GM23338 (cell line): ENCODE measurements at regions not wholly inside any gene's neighbourhood (a gene's known extent, or its start where the extent isn't known, plus 50 kb on each side); places are given as distances from the start of the nearest gene placed in this dataset.
A peak's percentile ranks its signal among the peaks of the same experiment; 100 is the strongest.

Experiments
- ATAC-seq: fragments of 200-7000 bp; cut with Tn5 transposase; 3 replicates; pipeline ENCODE4 v1.9.1; 2020
- DNase-seq: peaks from one replicate; pipeline ENCODE4 v3.0.0-alpha.2; 2015; ENCODE audit warnings: low spot score
- H2AFZ ChIP-seq: fragments of 200-600 bp; sonication (generic); 2 replicates; pipeline ENCODE4 v1.8.0; 2016; ENCODE audit warnings: antibody characterized with exemption, mild to moderate bottlenecking, moderate library complexity
- H3F3A ChIP-seq: fragments of 200-600 bp; sonication (generic); replicated peaks from 2 replicates; pipeline ENCODE4 v1.8.0; 2017; ENCODE audit warnings: antibody characterized with exemption, mixed run types, low read depth
- H3K27ac ChIP-seq: fragments of 200-600 bp; sonication (generic); 2 replicates; pipeline ENCODE4 v1.6.1; 2016; ENCODE audit warnings: low read depth
- H3K27me3 ChIP-seq: fragments of 200-600 bp; sonication (generic); 2 replicates; pipeline ENCODE4 v1.8.0; 2016; ENCODE audit warnings: mild to moderate bottlenecking, mixed run types, moderate library complexity; ENCODE audit not compliant: insufficient read depth
- H3K36me3 ChIP-seq: fragments of 200-600 bp; sonication (generic); 2 replicates; pipeline ENCODE4 v1.8.0; 2016; ENCODE audit warnings: mild to moderate bottlenecking; ENCODE audit not compliant: insufficient read depth
- H3K4me1 ChIP-seq: fragments of 200-600 bp; sonication (generic); 2 replicates; pipeline ENCODE4 v1.8.0; 2016; ENCODE audit warnings: mild to moderate bottlenecking, moderate library complexity; ENCODE audit not compliant: insufficient read depth
- H3K4me2 ChIP-seq: fragments of 200-600 bp; sonication (generic); 2 replicates; pipeline ENCODE4 v1.7.1; 2017; ENCODE audit warnings: mixed run types
- H3K4me3 ChIP-seq: fragments of 200-600 bp; sonication (generic); 2 replicates; pipeline ENCODE4 v1.6.1; 2016; ENCODE audit warnings: mixed run types
- H3K79me2 ChIP-seq: fragments of 200-600 bp; sonication (generic); replicated peaks from 2 replicates; pipeline ENCODE4 v1.8.0; 2017; ENCODE audit warnings: mild to moderate bottlenecking; ENCODE audit not compliant: insufficient read depth
- H3K9me2 ChIP-seq: fragments of 200-600 bp; sonication (generic); 2 replicates; pipeline ENCODE4 v1.8.0; 2017; ENCODE audit not compliant: insufficient read depth
- H4K20me1 ChIP-seq: fragments of 200-600 bp; sonication (generic); replicated peaks from 2 replicates; pipeline ENCODE4 v1.8.0; 2017; ENCODE audit warnings: mild to moderate bottlenecking; ENCODE audit not compliant: insufficient read depth
- H3K27ac Mint-ChIP-seq: 2 replicates; pipeline ENCODE4 v1.8.0; 2020; ENCODE audit warnings: inconsistent platforms, mild to moderate bottlenecking, moderate library complexity, mixed read lengths
- H3K27me3 Mint-ChIP-seq: 3 replicates; pipeline ENCODE4 v1.8.0; 2022; ENCODE audit warnings: low read depth, mild to moderate bottlenecking, moderate library complexity, mixed read lengths, inconsistent platforms; ENCODE audit not compliant: insufficient read depth, poor library complexity
- H3K36me3 Mint-ChIP-seq: 3 replicates; pipeline ENCODE4 v1.8.0; 2021; ENCODE audit warnings: low read depth, mild to moderate bottlenecking, inconsistent platforms, moderate library complexity, mixed read lengths
- H3K4me1 Mint-ChIP-seq: 3 replicates; pipeline ENCODE4 v1.8.0; 2020; ENCODE audit warnings: mild to moderate bottlenecking, inconsistent platforms, mixed read lengths
- H3K4me3 Mint-ChIP-seq: 3 replicates; pipeline ENCODE4 v1.8.0; 2021; ENCODE audit warnings: moderate library complexity, mild to moderate bottlenecking, inconsistent platforms, mixed read lengths
- H3K9me3 Mint-ChIP-seq: 3 replicates; pipeline ENCODE4 v1.8.0; 2020; ENCODE audit warnings: moderate library complexity, mild to moderate bottlenecking, inconsistent platforms, mixed read lengths
- CREB1 ChIP-seq: fragments of 250-450 bp; sonication (Bioruptor Pico); IDR thresholded peaks from 2 replicates; pipeline ENCODE4 v1.5.0; 2020; ENCODE audit warnings: low read depth, mild to moderate bottlenecking, moderate library complexity
- CTCF ChIP-seq, 2 experiments: fragments of 200-600 bp in 1 of 2; sonication (generic) in 1 of 2; conservative IDR thresholded peaks; 2 replicates each; pipeline versions ENCODE4 v1.5.1 to v1.6.1; 2016 to 2017; ENCODE audit warnings: antibody characterized with exemption in 2 of 2, low read depth in 2 of 2, mild to moderate bottlenecking in 2 of 2, moderate library complexity in 1 of 2
- ETS1 ChIP-seq: IDR thresholded peaks from 2 replicates; pipeline ENCODE4 v1.6.1; 2016; ENCODE audit warnings: antibody characterized with exemption
- EZH2 ChIP-seq: fragments of 200-600 bp; sonication (generic); IDR thresholded peaks from one replicate; pipeline ENCODE4 v1.8.0; 2017; ENCODE audit warnings: antibody characterized with exemption, mild to moderate bottlenecking, low read depth; ENCODE audit not compliant: unreplicated experiment
- EZH2phosphoT487 ChIP-seq: fragments of 200-600 bp; sonication (generic); IDR thresholded peaks from one replicate; pipeline ENCODE4 v1.8.1; 2018; ENCODE audit warnings: antibody characterized with exemption; ENCODE audit not compliant: unreplicated experiment
- NANOG ChIP-seq: IDR thresholded peaks from 2 replicates; pipeline ENCODE4 v1.6.1; 2016; ENCODE audit warnings: antibody characterized with exemption, borderline replicate concordance
- POLR2AphosphoS5 ChIP-seq: IDR thresholded peaks from 2 replicates; pipeline ENCODE4 v1.6.1; 2016; ENCODE audit warnings: antibody characterized with exemption, low read depth
- STAT1 ChIP-seq: IDR thresholded peaks from one replicate; pipeline ENCODE4 v1.6.1; 2016; ENCODE audit warnings: antibody characterized with exemption; ENCODE audit not compliant: unreplicated experiment
- ZNF114 ChIP-seq: fragments of 250-450 bp; sonication (Bioruptor Pico); IDR thresholded peaks from 2 replicates; pipeline ENCODE4 v1.5.0; 2020; ENCODE audit warnings: mild to moderate bottlenecking, moderate library complexity
- TF ChIP-seq, protein P1 (sequence below): IDR thresholded peaks from one replicate; pipeline ENCODE4 v1.6.1; 2018; ENCODE audit warnings: antibody characterized with exemption; ENCODE audit not compliant: unreplicated experiment

GRCh38 chr20:60993433-60994044, 258.5 kb upstream of the CDH4 start:
- Histone ChIP-seq H3K4me3 (no peak overlapping the region), H3K27me3 (peaks cover 6% of the 10 kb centered on the region; the same call in 1 of the 2 replicates), H3K36me3 (peaks cover 4% of the 10 kb centered on the region; the same call in 1 of the 2 replicates), H3K9me2 (no peaks in the 10 kb centered on the region), H2AFZ (no peak overlapping the region), H3K4me2 (no peak overlapping the region), H3K4me1 (no peaks in the 10 kb centered on the region), H3F3A (no peaks in the 10 kb centered on the region), H4K20me1 (no peaks in the 10 kb centered on the region), H3K27ac (no peak overlapping the region), H3K79me2 (no peaks in the 10 kb centered on the region)
- Mint-ChIP-seq H3K27ac (no peak overlapping the region), H3K27me3 (peaks cover 13% of the 10 kb centered on the region), H3K4me1 (peaks cover 15% of the 10 kb centered on the region; the same call in 2 of the 3 replicates), H3K9me3 (no peaks in the 10 kb centered on the region), H3K4me3 (no peak overlapping the region), H3K36me3 (no peaks in the 10 kb centered on the region)
- TF ChIP-seq ETS1 (no peak), POLR2AphosphoS5 (no peak), CREB1 (CRISPR knock-in tag) (no peak), EZH2phosphoT487 (no peak), CTCF (conservative IDR thresholded peaks at IDR 0.05; ENCODE audit: low read depth in 2 of 2) (peak in 1 of 2 experiments; percentile 31; a peak in 1 of 4 replicates), ZNF114 (CRISPR knock-in tag) (no peak)
- TF ChIP-seq, protein P1, sequence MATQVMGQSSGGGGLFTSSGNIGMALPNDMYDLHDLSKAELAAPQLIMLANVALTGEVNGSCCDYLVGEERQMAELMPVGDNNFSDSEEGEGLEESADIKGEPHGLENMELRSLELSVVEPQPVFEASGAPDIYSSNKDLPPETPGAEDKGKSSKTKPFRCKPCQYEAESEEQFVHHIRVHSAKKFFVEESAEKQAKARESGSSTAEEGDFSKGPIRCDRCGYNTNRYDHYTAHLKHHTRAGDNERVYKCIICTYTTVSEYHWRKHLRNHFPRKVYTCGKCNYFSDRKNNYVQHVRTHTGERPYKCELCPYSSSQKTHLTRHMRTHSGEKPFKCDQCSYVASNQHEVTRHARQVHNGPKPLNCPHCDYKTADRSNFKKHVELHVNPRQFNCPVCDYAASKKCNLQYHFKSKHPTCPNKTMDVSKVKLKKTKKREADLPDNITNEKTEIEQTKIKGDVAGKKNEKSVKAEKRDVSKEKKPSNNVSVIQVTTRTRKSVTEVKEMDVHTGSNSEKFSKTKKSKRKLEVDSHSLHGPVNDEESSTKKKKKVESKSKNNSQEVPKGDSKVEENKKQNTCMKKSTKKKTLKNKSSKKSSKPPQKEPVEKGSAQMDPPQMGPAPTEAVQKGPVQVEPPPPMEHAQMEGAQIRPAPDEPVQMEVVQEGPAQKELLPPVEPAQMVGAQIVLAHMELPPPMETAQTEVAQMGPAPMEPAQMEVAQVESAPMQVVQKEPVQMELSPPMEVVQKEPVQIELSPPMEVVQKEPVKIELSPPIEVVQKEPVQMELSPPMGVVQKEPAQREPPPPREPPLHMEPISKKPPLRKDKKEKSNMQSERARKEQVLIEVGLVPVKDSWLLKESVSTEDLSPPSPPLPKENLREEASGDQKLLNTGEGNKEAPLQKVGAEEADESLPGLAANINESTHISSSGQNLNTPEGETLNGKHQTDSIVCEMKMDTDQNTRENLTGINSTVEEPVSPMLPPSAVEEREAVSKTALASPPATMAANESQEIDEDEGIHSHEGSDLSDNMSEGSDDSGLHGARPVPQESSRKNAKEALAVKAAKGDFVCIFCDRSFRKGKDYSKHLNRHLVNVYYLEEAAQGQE: no peak
- DNase-seq: peak; percentile 11
- ATAC-seq: peak; percentile 54

- H3F3A ChIP-seq: no peaks in the 10 kb centered on the region
- H3K36me3 ChIP-seq: no peaks in the 10 kb centered on the region
- no peak for DNase-seq
- H3K9me2 ChIP-seq: no peaks in the 10 kb centered on the region
- Mint-ChIP-seq H3K4me3 (no peak overlapping the region), H3K27ac (no peak overlapping the region), H3K9me3 (no peaks in the 10 kb centered on the region), H3K4me1 (peaks cover 6% of the 10 kb centered on the region; the same call in 2 of the 3 replicates), H3K27me3 (peaks cover 15% of the 10 kb centered on the region), H3K36me3 (no peaks in the 10 kb centered on the region)
- peaks cover 9% of the 10 kb centered on the region; the same call in 1 of the 2 replicates for H3K27me3 ChIP-seq
- no peak overlapping the region for H3K4me3 ChIP-seq
- H3K79me2 ChIP-seq: no peaks in the 10 kb centered on the region
- no peaks in the 10 kb centered on the region for H4K20me1 ChIP-seq
- ATAC-seq: no peak
- no peaks in the 10 kb centered on the region for H3K4me1 ChIP-seq
- no peak overlapping the region for H3K27ac ChIP-seq
- no peak overlapping the region for H3K4me2 ChIP-seq
- no peak overlapping the region for H2AFZ ChIP-seq
- TF ChIP-seq ETS1 (no peak), NANOG (no peak), STAT1 (no peak), EZH2phosphoT487 (no peak), EZH2 (no peak), CTCF (conservative IDR thresholded peaks at IDR 0.05; ENCODE audit: low read depth in 2 of 2) (no peak)
These were observed 252.8 kb upstream of the CDH4 start for GRCh38 chr20:60999250-60999649.
